ENCODE measurements at regions not wholly inside any gene's neighbourhood (a gene's known extent, or its start where the extent isn't known, plus 50 kb on each side); places are given as distances from the start of the nearest gene placed in this dataset.

- no peak for TF ChIP-seq CTCF (IDR thresholded peaks at IDR 0.05; ENCODE audit: low read length, missing control alignments)
- H3K4me3 ChIP-seq (replicated peaks; ENCODE audit: low read depth, low read length), result no peak overlapping the region
- no peak for DNase-seq (ENCODE audit: low read depth)
Measured at GRCh38 chr10:113336549-113337130, 216.2 kb upstream of the HABP2 start.

GRCh38 chr10:113337142-113337541 is 215.7 kb upstream of the HABP2 start:
- no peak for TF ChIP-seq CTCF (IDR thresholded peaks at IDR 0.05; ENCODE audit: low read length, missing control alignments)
- no peak overlapping the region for H3K4me3 ChIP-seq (replicated peaks; ENCODE audit: low read depth, low read length)
- no peak for DNase-seq (ENCODE audit: low read depth)

GRCh38 chr10:113339121-113339520 is 213.7 kb upstream of the HABP2 start:
- H3K4me3 ChIP-seq (replicated peaks; ENCODE audit: low read depth, low read length), result no peak overlapping the region
- no peak for DNase-seq (ENCODE audit: low read depth)
- no peak for TF ChIP-seq CTCF (IDR thresholded peaks at IDR 0.05; ENCODE audit: low read length, missing control alignments)

GRCh38 chr10:113340282-113340681 is 212.6 kb upstream of the HABP2 start:
- no peak for TF ChIP-seq CTCF (IDR thresholded peaks at IDR 0.05; ENCODE audit: low read length, missing control alignments)
- H3K4me3 ChIP-seq (replicated peaks; ENCODE audit: low read depth, low read length), result no peak overlapping the region
- no peak for DNase-seq (ENCODE audit: low read depth)

- no peak for DNase-seq (ENCODE audit: low read depth)
- no peak overlapping the region for H3K4me3 ChIP-seq (replicated peaks; ENCODE audit: low read depth, low read length)
- TF ChIP-seq CTCF (IDR thresholded peaks at IDR 0.05; ENCODE audit: low read length, missing control alignments), result no peak
Measured at GRCh38 chr10:113341138-113341537, 211.7 kb upstream of the HABP2 start.

- TF ChIP-seq CTCF (IDR thresholded peaks at IDR 0.05; ENCODE audit: low read length, missing control alignments), result no peak
- DNase-seq (ENCODE audit: low read depth), result no peak
- H3K4me3 ChIP-seq (replicated peaks; ENCODE audit: low read depth, low read length), result no peak overlapping the region
Measured at GRCh38 chr10:113345826-113346624, 206.8 kb upstream of the HABP2 start.

- no peak overlapping the region for H3K4me3 ChIP-seq (replicated peaks; ENCODE audit: low read depth, low read length)
- DNase-seq (ENCODE audit: low read depth), result no peak
- no peak for TF ChIP-seq CTCF (IDR thresholded peaks at IDR 0.05; ENCODE audit: low read length, missing control alignments)
Measured at GRCh38 chr10:113347508-113347907, 205.3 kb upstream of the HABP2 start.

All from fibroblast of pulmonary artery (primary cell).